ENCODE measurements at regions not wholly inside any gene's neighbourhood (a gene's known extent, or its start where the extent isn't known, plus 50 kb on each side); places are given as distances from the start of the nearest gene placed in this dataset.

DNA sequence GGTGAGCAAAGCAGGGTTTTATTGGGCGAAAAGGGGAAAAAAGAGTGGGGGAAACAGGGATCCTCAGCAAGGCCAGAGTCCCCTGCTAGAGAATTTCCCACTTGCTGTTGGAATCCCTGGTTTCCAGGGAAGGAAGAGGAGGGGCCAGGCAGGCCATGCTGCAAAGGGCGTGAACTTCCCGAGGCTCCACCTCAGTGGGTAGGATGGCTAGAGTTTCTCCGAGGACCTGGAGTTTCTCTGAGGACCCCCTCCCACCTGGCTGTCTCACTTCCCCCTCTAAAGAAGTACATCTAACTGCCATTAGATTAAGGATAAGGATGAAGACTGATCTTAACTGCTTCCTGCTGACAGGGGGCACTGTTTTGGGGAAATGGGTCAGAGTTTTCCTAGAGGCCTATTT, 1239.3 kb upstream of the GJE1 start:
- TF ChIP-seq CTCF (IDR thresholded peaks at IDR 0.05 in 4 of 5, conservative IDR thresholded peaks at IDR 0.05 in 1 of 5) (no peak), POLR2A (IDR thresholded peaks at IDR 0.05) (no peak)
